BE2C (cell line): ENCODE measurements at regions not wholly inside any gene's neighbourhood (a gene's known extent, or its start where the extent isn't known, plus 50 kb on each side); places are given as distances from the start of the nearest gene placed in this dataset.

Experiments
- DNase-seq: peaks from one replicate; pipeline ENCODE4 v3.0.0-alpha.2; 2020
- H3K27me3 ChIP-seq: fragments of 250-450 bp; sonication (Bioruptor Pico); 2 replicates; pipeline ENCODE4 v1.5.1; 2020; ENCODE audit warnings: mild to moderate bottlenecking
- H3K36me3 ChIP-seq: fragments of 250-450 bp; sonication (Bioruptor Pico); 2 replicates; pipeline ENCODE4 v1.5.1; 2020; ENCODE audit warnings: mild to moderate bottlenecking
- H3K4me1 ChIP-seq: fragments of 250-450 bp; sonication (Bioruptor Pico); 2 replicates; pipeline ENCODE4 v1.5.1; 2020
- H3K4me3 ChIP-seq: 2 replicates; pipeline ENCODE4 v1.5.1; 2011; ENCODE audit warnings: low read depth, low read length
- H3K9me3 ChIP-seq: fragments of 250-450 bp; sonication (Bioruptor Pico); 2 replicates; pipeline ENCODE4 v1.5.1; 2020
- CTCF ChIP-seq: IDR thresholded peaks from 2 replicates; pipeline ENCODE4 v1.5.1; 2012; ENCODE audit warnings: mild to moderate bottlenecking, low read depth, low read length

- H3K4me3 ChIP-seq: no peak overlapping the region
- H3K4me1 ChIP-seq: no peaks in the 10 kb centered on the region
- DNase-seq: no peak
- H3K9me3 ChIP-seq: no peaks in the 10 kb centered on the region
- no peaks in the 10 kb centered on the region for H3K27me3 ChIP-seq
- no peak for TF ChIP-seq CTCF
- H3K36me3 ChIP-seq: no peaks in the 10 kb centered on the region
Observed at GRCh38 chr10:128553755-128554154, 427.5 kb upstream of the MKI67 start.

GRCh38 chr10:128556182-128557110, 430.2 kb upstream of the MKI67 start:
- Histone ChIP-seq H3K4me3 (no peak overlapping the region), H3K9me3 (no peaks in the 10 kb centered on the region), H3K4me1 (no peaks in the 10 kb centered on the region), H3K36me3 (no peaks in the 10 kb centered on the region), H3K27me3 (no peaks in the 10 kb centered on the region)
- no peak for TF ChIP-seq CTCF
- no peak for DNase-seq

GRCh38 chr10:128557149-128557710, 431.0 kb upstream of the MKI67 start:
- no peaks in the 10 kb centered on the region for H3K36me3 ChIP-seq
- no peak for DNase-seq
- no peak overlapping the region for H3K4me3 ChIP-seq
- no peaks in the 10 kb centered on the region for H3K4me1 ChIP-seq
- no peaks in the 10 kb centered on the region for H3K9me3 ChIP-seq
- no peak for TF ChIP-seq CTCF
- H3K27me3 ChIP-seq: no peaks in the 10 kb centered on the region

GRCh38 chr10:128560406-128560805, 434.2 kb upstream of the MKI67 start:
- Histone ChIP-seq H3K36me3 (no peaks in the 10 kb centered on the region), H3K4me3 (no peak overlapping the region), H3K27me3 (no peaks in the 10 kb centered on the region), H3K9me3 (no peaks in the 10 kb centered on the region), H3K4me1 (no peaks in the 10 kb centered on the region)
- DNase-seq: no peak
- no peak for TF ChIP-seq CTCF

GRCh38 chr10:128560993-128561392, 434.8 kb upstream of the MKI67 start:
- TF ChIP-seq CTCF: no peak
- Histone ChIP-seq H3K9me3 (no peaks in the 10 kb centered on the region), H3K36me3 (no peaks in the 10 kb centered on the region), H3K4me3 (no peak overlapping the region), H3K27me3 (no peaks in the 10 kb centered on the region), H3K4me1 (no peaks in the 10 kb centered on the region)
- DNase-seq: no peak

- no peaks in the 10 kb centered on the region for H3K27me3 ChIP-seq
- no peaks in the 10 kb centered on the region for H3K9me3 ChIP-seq
Observed at GRCh38 chr10:128563387-128563786, 437.2 kb upstream of the MKI67 start.

More at GRCh38 chr10:128563387-128563786, 437.2 kb upstream of the MKI67 start:
- DNase-seq: no peak
- H3K36me3 ChIP-seq: no peaks in the 10 kb centered on the region
- no peaks in the 10 kb centered on the region for H3K4me1 ChIP-seq
- no peak for TF ChIP-seq CTCF
- H3K4me3 ChIP-seq: no peak overlapping the region
